Progenitor cell of endocrine pancreas (in vitro differentiated cells): ENCODE measurements at regions not wholly inside any gene's neighbourhood (a gene's known extent, or its start where the extent isn't known, plus 50 kb on each side); places are given as distances from the start of the nearest gene placed in this dataset.
A peak's percentile ranks its signal among the peaks of the same experiment; 100 is the strongest.

Source experiments
- DNase-seq: peaks from one replicate; pipeline ENCODE4 v3.0.0; 2021; ENCODE audit warnings: low spot score; ENCODE audit not compliant: unreplicated experiment
- H3K27ac Mint-ChIP-seq: 2 replicates; pipeline ENCODE4 v1.8.0; 2021; ENCODE audit warnings: mild to moderate bottlenecking, moderate library complexity, mixed read lengths
- H3K27me3 Mint-ChIP-seq: 2 replicates; pipeline ENCODE4 v1.8.0; 2021; ENCODE audit warnings: mixed read lengths
- H3K36me3 Mint-ChIP-seq: 2 replicates; pipeline ENCODE4 v1.8.0; 2022; ENCODE audit warnings: mixed read lengths; ENCODE audit not compliant: insufficient read depth
- H3K4me1 Mint-ChIP-seq: 2 replicates; pipeline ENCODE4 v1.8.0; 2021; ENCODE audit warnings: low read depth, mixed read lengths
- H3K4me3 Mint-ChIP-seq: 2 replicates; pipeline ENCODE4 v1.8.0; 2021; ENCODE audit warnings: low read depth, mild to moderate bottlenecking, moderate library complexity, mixed read lengths
- H3K9me3 Mint-ChIP-seq: 2 replicates; pipeline ENCODE4 v1.8.0; 2021; ENCODE audit warnings: low read depth, mixed read lengths
- TF ChIP-seq, protein P1 (sequence below): fragments of 200-600 bp; sonication (generic); IDR thresholded peaks from one replicate; pipeline ENCODE4 v1.5.0; 2021; ENCODE audit warnings: antibody characterized with exemption, mild to moderate bottlenecking; ENCODE audit not compliant: unreplicated experiment

DNA sequence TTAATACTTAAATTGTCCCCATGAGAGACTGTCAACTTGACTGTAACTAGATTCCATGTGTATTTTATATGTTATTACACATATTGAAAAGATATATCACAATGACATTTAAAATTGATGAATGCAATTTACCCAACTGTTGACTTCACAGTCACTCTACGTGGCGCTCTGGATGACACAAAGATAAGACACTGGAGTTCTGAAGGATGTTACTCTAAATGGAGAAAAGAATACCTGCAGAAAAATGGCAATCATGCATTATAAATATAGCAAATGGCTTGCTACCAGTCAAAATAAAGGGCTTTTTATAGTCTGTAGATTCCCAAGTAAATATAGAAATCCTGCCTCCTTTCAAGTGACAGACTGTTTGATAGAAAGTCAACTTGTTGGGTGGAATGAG lies 143.6 kb upstream of the KLF6 start:
- H3K36me3 Mint-ChIP-seq = no peaks in the 10 kb centered on the region
- H3K9me3 Mint-ChIP-seq = peaks cover 3% of the 10 kb centered on the region
- peak overlapping the region; percentile 62 for H3K27ac Mint-ChIP-seq
- TF ChIP-seq, protein P1, sequence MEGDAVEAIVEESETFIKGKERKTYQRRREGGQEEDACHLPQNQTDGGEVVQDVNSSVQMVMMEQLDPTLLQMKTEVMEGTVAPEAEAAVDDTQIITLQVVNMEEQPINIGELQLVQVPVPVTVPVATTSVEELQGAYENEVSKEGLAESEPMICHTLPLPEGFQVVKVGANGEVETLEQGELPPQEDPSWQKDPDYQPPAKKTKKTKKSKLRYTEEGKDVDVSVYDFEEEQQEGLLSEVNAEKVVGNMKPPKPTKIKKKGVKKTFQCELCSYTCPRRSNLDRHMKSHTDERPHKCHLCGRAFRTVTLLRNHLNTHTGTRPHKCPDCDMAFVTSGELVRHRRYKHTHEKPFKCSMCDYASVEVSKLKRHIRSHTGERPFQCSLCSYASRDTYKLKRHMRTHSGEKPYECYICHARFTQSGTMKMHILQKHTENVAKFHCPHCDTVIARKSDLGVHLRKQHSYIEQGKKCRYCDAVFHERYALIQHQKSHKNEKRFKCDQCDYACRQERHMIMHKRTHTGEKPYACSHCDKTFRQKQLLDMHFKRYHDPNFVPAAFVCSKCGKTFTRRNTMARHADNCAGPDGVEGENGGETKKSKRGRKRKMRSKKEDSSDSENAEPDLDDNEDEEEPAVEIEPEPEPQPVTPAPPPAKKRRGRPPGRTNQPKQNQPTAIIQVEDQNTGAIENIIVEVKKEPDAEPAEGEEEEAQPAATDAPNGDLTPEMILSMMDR = no peak
- DNase-seq = no peak
- H3K4me1 Mint-ChIP-seq = no peaks in the 10 kb centered on the region
- H3K4me3 Mint-ChIP-seq = no peak overlapping the region
- H3K27me3 Mint-ChIP-seq = no peaks in the 10 kb centered on the region

GRCh38 chr10:3928078-3928477 lies 143.1 kb upstream of the KLF6 start:
- no peaks in the 10 kb centered on the region for H3K4me1 Mint-ChIP-seq
- no peak for DNase-seq
- H3K4me3 Mint-ChIP-seq = no peak overlapping the region
- TF ChIP-seq, protein P1 = no peak
- H3K36me3 Mint-ChIP-seq = no peaks in the 10 kb centered on the region
- H3K27ac Mint-ChIP-seq = no peak overlapping the region
- H3K9me3 Mint-ChIP-seq = peaks cover 3% of the 10 kb centered on the region
- no peaks in the 10 kb centered on the region for H3K27me3 Mint-ChIP-seq

DNA sequence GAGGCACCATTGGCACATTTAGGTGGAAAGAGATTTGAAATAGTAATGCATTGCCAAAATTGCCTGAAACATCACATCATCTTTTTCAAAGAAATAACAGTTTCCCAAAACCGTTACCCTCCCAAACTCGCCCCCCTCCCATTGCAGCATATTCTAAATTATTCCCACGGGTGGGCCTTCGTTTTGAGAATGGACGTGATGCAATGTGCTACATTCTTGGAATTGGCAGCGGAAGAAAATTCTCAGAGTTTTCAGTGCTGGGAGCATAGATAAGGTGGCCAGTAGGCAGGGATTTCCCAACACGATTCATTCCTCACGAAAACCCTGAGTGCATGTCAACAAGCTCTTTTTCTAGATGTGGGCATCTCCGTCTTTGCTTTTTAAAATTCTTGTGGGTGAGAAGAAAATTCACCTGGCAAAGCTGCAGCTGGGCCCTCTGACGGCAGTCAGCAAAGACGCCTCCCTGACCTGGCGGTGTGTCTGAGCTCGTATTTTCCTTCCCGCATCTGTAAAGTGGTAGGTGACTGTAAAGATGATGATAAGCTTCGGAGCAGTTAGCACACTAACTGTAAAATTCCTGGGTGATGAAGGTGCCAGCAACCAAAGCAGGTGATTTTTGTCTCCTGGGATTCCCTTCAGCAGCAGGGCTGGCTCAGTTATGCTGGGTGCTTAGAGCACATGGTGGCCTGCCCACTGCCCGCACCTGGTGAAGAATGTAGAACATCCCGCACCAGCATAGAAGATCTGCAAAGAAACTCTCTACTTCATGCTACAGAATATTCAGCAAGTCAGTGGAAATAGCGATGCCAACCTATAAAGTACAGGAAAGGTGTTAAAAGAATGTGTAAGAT lies 141.9 kb upstream of the KLF6 start:
- Mint-ChIP-seq H3K4me1 (no peaks in the 10 kb centered on the region), H3K27ac (no peak overlapping the region)
- TF ChIP-seq, protein P1 = no peak

GRCh38 chr10:3926258-3926657 lies 141.2 kb upstream of the KLF6 start:
- H3K36me3 Mint-ChIP-seq = no peaks in the 10 kb centered on the region
- H3K27ac Mint-ChIP-seq = no peak overlapping the region
- TF ChIP-seq, protein P1 = no peak
- H3K27me3 Mint-ChIP-seq = no peaks in the 10 kb centered on the region
- H3K9me3 Mint-ChIP-seq = peaks cover 3% of the 10 kb centered on the region
- H3K4me1 Mint-ChIP-seq = no peaks in the 10 kb centered on the region
- no peak overlapping the region for H3K4me3 Mint-ChIP-seq
- no peak for DNase-seq

More for the DNA sequence above, 141.9 kb upstream of the KLF6 start:
- peaks cover 3% of the 10 kb centered on the region for H3K9me3 Mint-ChIP-seq
- H3K36me3 Mint-ChIP-seq = no peaks in the 10 kb centered on the region
- H3K4me3 Mint-ChIP-seq = no peak overlapping the region
- no peak for DNase-seq
- H3K27me3 Mint-ChIP-seq = no peaks in the 10 kb centered on the region

- Mint-ChIP-seq H3K4me1 (no peaks in the 10 kb centered on the region), H3K27ac (no peak overlapping the region), H3K36me3 (no peaks in the 10 kb centered on the region), H3K4me3 (no peak overlapping the region), H3K9me3 (peaks cover 3% of the 10 kb centered on the region), H3K27me3 (no peaks in the 10 kb centered on the region)
- no peak for DNase-seq
- TF ChIP-seq, protein P1 = no peak
Measured at GRCh38 chr10:3925184-3925583, 140.2 kb upstream of the KLF6 start.
